H9 (cell line): ENCODE measurements at regions not wholly inside any gene's neighbourhood (a gene's known extent, or its start where the extent isn't known, plus 50 kb on each side); places are given as distances from the start of the nearest gene placed in this dataset.

Source experiments
- DNase-seq: peaks from one replicate; pipeline ENCODE4 v3.0.0-alpha.2; 2017
- H2AFZ ChIP-seq: one replicate; pipeline ENCODE4 v1.6.1; 2013; ENCODE audit warnings: mild to moderate bottlenecking, low read length, control low read depth, moderate library complexity
- H2AK5ac ChIP-seq: 2 replicates; pipeline ENCODE4 v1.6.1; 2013; ENCODE audit warnings: low read length, control low read depth, mixed read lengths; ENCODE audit not compliant: insufficient read length
- H2BK120ac ChIP-seq: one replicate; pipeline ENCODE4 v1.6.1; 2013; ENCODE audit warnings: low read depth, mild to moderate bottlenecking, low read length, control low read depth, inconsistent platforms; ENCODE audit not compliant: poor library complexity, severe bottlenecking
- H2BK12ac ChIP-seq: 2 replicates; pipeline ENCODE4 v1.6.1; 2013; ENCODE audit warnings: low read length, control low read depth, mixed read lengths, low read depth; ENCODE audit not compliant: insufficient read length
- H2BK15ac ChIP-seq: 2 replicates; pipeline ENCODE4 v1.6.1; 2013; ENCODE audit warnings: low read depth, low read length, control low read depth
- H2BK20ac ChIP-seq: one replicate; pipeline ENCODE4 v1.6.1; 2013; ENCODE audit warnings: low read depth, mild to moderate bottlenecking, low read length, control low read depth, inconsistent platforms; ENCODE audit not compliant: poor library complexity, severe bottlenecking
- H2BK5ac ChIP-seq: 2 replicates; pipeline ENCODE4 v1.6.1; 2013; ENCODE audit warnings: low read length, control low read depth, mixed read lengths; ENCODE audit not compliant: insufficient read length
- H3K14ac ChIP-seq: 2 replicates; pipeline ENCODE4 v1.6.1; 2013; ENCODE audit warnings: low read length, control low read depth; ENCODE audit not compliant: insufficient read depth
- H3K18ac ChIP-seq: 2 replicates; pipeline ENCODE4 v1.6.1; 2013; ENCODE audit warnings: low read depth, mild to moderate bottlenecking, mixed read lengths, low read length, control low read depth; ENCODE audit not compliant: insufficient read length
- H3K23ac ChIP-seq: 2 replicates; pipeline ENCODE4 v1.6.1; 2013; ENCODE audit warnings: low read length, control low read depth, mixed read lengths, low read depth; ENCODE audit not compliant: insufficient read length
- H3K23me2 ChIP-seq: 2 replicates; pipeline ENCODE4 v1.6.1; 2013; ENCODE audit warnings: low read depth, mild to moderate bottlenecking, mixed read lengths, low read length, control low read depth; ENCODE audit not compliant: insufficient read length, poor library complexity, severe bottlenecking
- H3K27ac ChIP-seq: 2 replicates; pipeline ENCODE4 v1.5.1; 2013; ENCODE audit warnings: low read length, control low read depth, mixed read lengths, low read depth; ENCODE audit not compliant: insufficient read length
- H3K27me3 ChIP-seq: 2 replicates; pipeline ENCODE4 v1.6.1; 2013; ENCODE audit warnings: low read length, control low read depth, inconsistent platforms; ENCODE audit not compliant: insufficient read depth
- H3K4ac ChIP-seq: 2 replicates; pipeline ENCODE4 v1.6.1; 2013; ENCODE audit warnings: low read depth, mild to moderate bottlenecking, control low read depth, inconsistent platforms, low read length, moderate library complexity
- H3K4me1 ChIP-seq: 2 replicates; pipeline ENCODE4 v1.6.1; 2013; ENCODE audit warnings: low read length, control low read depth, inconsistent platforms; ENCODE audit not compliant: insufficient read depth
- H3K4me2 ChIP-seq: 2 replicates; pipeline ENCODE4 v1.6.1; 2013; ENCODE audit warnings: low read length, control low read depth, mixed read lengths; ENCODE audit not compliant: insufficient read length, insufficient read depth
- H3K56ac ChIP-seq: 2 replicates; pipeline ENCODE4 v1.6.1; 2013; ENCODE audit warnings: low read depth, mild to moderate bottlenecking, mixed read lengths, low read length, control low read depth; ENCODE audit not compliant: insufficient read length
- H3K79me1 ChIP-seq: 2 replicates; pipeline ENCODE4 v1.6.1; 2013; ENCODE audit warnings: low read depth, mild to moderate bottlenecking, moderate library complexity, low read length, control low read depth, inconsistent platforms; ENCODE audit not compliant: insufficient read depth, poor library complexity, severe bottlenecking
- H3K79me2 ChIP-seq: 2 replicates; pipeline ENCODE4 v1.6.1; 2013; ENCODE audit warnings: low read length, control low read depth, inconsistent platforms; ENCODE audit not compliant: insufficient read depth
- H3K9ac ChIP-seq: 2 replicates; pipeline ENCODE4 v1.6.1; 2013; ENCODE audit warnings: low read length, control low read depth, mixed read lengths; ENCODE audit not compliant: insufficient read length; ENCODE audit errors: extremely low read depth
- H3K9me3 ChIP-seq: one replicate; pipeline ENCODE4 v1.6.1; 2013; ENCODE audit warnings: low read depth, low read length, inconsistent platforms; ENCODE audit not compliant: control insufficient read depth
- H3T11ph ChIP-seq: one replicate; pipeline ENCODE4 v1.6.1; 2013; ENCODE audit warnings: mild to moderate bottlenecking, low read length, control low read depth, inconsistent platforms
- H4K20me1 ChIP-seq: one replicate; pipeline ENCODE4 v1.6.1; 2013; ENCODE audit not compliant: control insufficient read depth, insufficient read length, insufficient read depth
- H4K5ac ChIP-seq: 2 replicates; pipeline ENCODE4 v1.6.1; 2013; ENCODE audit warnings: low read depth, mild to moderate bottlenecking, mixed read lengths, low read length, control low read depth; ENCODE audit not compliant: insufficient read length
- H4K8ac ChIP-seq: replicated peaks from 2 replicates; pipeline ENCODE4 v1.6.1; 2013; ENCODE audit warnings: low read length, control low read depth, mixed read lengths, low read depth; ENCODE audit not compliant: insufficient read length
- H4K91ac ChIP-seq: 2 replicates; pipeline ENCODE4 v1.6.1; 2013; ENCODE audit warnings: low read depth, mild to moderate bottlenecking, moderate library complexity, mixed read lengths, low read length, control low read depth; ENCODE audit not compliant: insufficient read length
- H3K27ac Mint-ChIP-seq, 3 experiments: 2 replicates in 2 of 3; 3 replicates in 1 of 3; pipeline ENCODE4 v1.8.0; 2020 to 2021; ENCODE audit warnings: mixed read lengths in 3 of 3, mild to moderate bottlenecking in 1 of 3, moderate library complexity in 1 of 3
- H3K27me3 Mint-ChIP-seq: 2 replicates; pipeline ENCODE4 v1.8.0; 2021; ENCODE audit warnings: low read depth, mild to moderate bottlenecking, moderate library complexity, mixed read lengths
- H3K36me3 Mint-ChIP-seq, 3 experiments: 2 replicates in 2 of 3; 3 replicates in 1 of 3; pipeline ENCODE4 v1.8.0; 2020 to 2021; ENCODE audit warnings: low read depth in 3 of 3, mixed read lengths in 3 of 3; ENCODE audit not compliant: insufficient read depth in 1 of 3
- H3K4me1 Mint-ChIP-seq, 2 experiments: 2 replicates each; pipeline ENCODE4 v1.8.0; 2020; ENCODE audit warnings: mixed read lengths in 2 of 2
- H3K4me3 Mint-ChIP-seq, 2 experiments: 2 replicates in 1 of 2; 3 replicates in 1 of 2; pipeline ENCODE4 v1.8.0; 2020 to 2021; ENCODE audit warnings: mild to moderate bottlenecking in 2 of 2, mixed read lengths in 2 of 2, moderate library complexity in 1 of 2
- H3K9me3 Mint-ChIP-seq, 2 experiments: 2 replicates in 1 of 2; 3 replicates in 1 of 2; pipeline ENCODE4 v1.8.0; 2020; ENCODE audit warnings: mild to moderate bottlenecking in 2 of 2, mixed read lengths in 2 of 2, moderate library complexity in 1 of 2
- CTCF ChIP-seq: fragments of 200-600 bp; sonication (generic); conservative IDR thresholded peaks from 3 replicates; pipeline ENCODE4 v1.8.0; 2021; ENCODE audit warnings: antibody characterized with exemption, mild to moderate bottlenecking
- WGBS: extraction: QIAGEN DNeasy Blood & Tissue Kit; methylation state at CpG from one replicate; pipeline ENCODE4 v1.1.7; 2013; ENCODE audit warnings: missing lambda C conversion rate, low lambda C conversion rate, mixed read lengths; ENCODE audit not compliant: insufficient read length; ENCODE audit errors: extremely low coverage; 5-methylcytosine and 5-hydroxymethylcytosine counted together

DNA sequence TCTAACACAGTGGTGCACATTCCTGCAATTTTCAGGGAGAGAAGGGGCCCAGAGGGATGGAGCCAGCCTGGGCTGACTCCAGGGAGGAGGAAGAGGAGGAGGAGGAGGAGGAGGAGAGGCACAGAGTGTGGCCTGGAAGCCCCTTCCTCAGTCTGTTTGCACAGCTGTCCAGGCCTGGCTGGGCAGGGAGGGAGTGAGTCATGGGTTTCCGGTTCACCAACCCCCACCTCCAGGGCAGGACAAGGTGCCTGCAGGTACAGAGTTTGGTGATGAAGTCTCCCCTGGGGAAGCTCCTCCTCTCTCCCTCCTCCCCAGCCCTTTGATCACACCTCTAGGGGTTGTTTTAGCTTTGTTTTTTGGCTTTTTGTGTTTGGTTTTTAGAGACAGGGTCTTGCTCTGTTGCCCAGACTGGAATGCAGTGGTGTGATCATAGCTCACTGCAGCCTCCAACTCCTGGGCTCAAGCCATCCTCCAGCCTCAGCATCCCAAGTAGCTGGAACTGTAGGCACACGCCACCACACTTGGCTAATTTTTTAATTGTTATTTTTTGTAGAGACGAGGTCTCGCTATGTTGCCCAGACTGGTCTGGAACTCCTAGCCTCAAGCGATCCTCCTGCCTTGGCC lies 77.5 kb upstream of the CUX1 start:
- no peak overlapping the region for H3K56ac ChIP-seq
- no peak overlapping the region for H4K91ac ChIP-seq
- no peak overlapping the region for H2BK120ac ChIP-seq
- H3K23me2 ChIP-seq = peaks cover 7% of the 10 kb centered on the region
- no peak overlapping the region for H3K4me3 Mint-ChIP-seq
- no peak overlapping the region for H2BK5ac ChIP-seq
- H3K27ac ChIP-seq = no peak overlapping the region
- no peaks in the 10 kb centered on the region for H3K79me2 ChIP-seq
- no peak overlapping the region for H3K4me2 ChIP-seq
- H4K5ac ChIP-seq = no peak overlapping the region
- no peak for DNase-seq
- H3K9me3 ChIP-seq = no peaks in the 10 kb centered on the region
- no peaks in the 10 kb centered on the region for H3K27me3 ChIP-seq
- peaks cover 14 to 25% of the 10 kb centered on the region in 2 experiments for H3K4me1 Mint-ChIP-seq
- no peaks in the 10 kb centered on the region for H3K79me1 ChIP-seq
- H3K9ac ChIP-seq = no peak overlapping the region
- no peaks in the 10 kb centered on the region; the same call in 1 of the 2 replicates for H3K4me1 ChIP-seq
- H2AK5ac ChIP-seq = no peak overlapping the region
- H4K8ac ChIP-seq = no peak overlapping the region
- WGBS = no CpG with 5 or more reads among the region's 5 CpGs
- H2BK12ac ChIP-seq = no peak overlapping the region
- no peak overlapping the region; the same call in 1 of the 2 replicates for H3K14ac ChIP-seq
- H4K20me1 ChIP-seq = no peaks in the 10 kb centered on the region
- H3T11ph ChIP-seq = no peak overlapping the region
- no peak overlapping the region for H2BK20ac ChIP-seq
- H3K4ac ChIP-seq = no peak overlapping the region
- no peaks in the 10 kb centered on the region for H3K36me3 Mint-ChIP-seq
- no peak overlapping the region for H3K23ac ChIP-seq
- peaks cover 17% of the 10 kb centered on the region for H3K27me3 Mint-ChIP-seq
- H2BK15ac ChIP-seq = no peak overlapping the region
- TF ChIP-seq CTCF = no peak
- no peak overlapping the region for H2AFZ ChIP-seq
- no peak overlapping the region for H3K18ac ChIP-seq
- H3K27ac Mint-ChIP-seq = no peak overlapping the region; a peak in 1 of 7 replicates
- peaks cover 0 to 2% of the 10 kb centered on the region in 2 experiments; a peak in 2 of 5 replicates for H3K9me3 Mint-ChIP-seq
